ENCODE measurements at regions not wholly inside any gene's neighbourhood (a gene's known extent, or its start where the extent isn't known, plus 50 kb on each side); places are given as distances from the start of the nearest gene placed in this dataset.

DNA sequence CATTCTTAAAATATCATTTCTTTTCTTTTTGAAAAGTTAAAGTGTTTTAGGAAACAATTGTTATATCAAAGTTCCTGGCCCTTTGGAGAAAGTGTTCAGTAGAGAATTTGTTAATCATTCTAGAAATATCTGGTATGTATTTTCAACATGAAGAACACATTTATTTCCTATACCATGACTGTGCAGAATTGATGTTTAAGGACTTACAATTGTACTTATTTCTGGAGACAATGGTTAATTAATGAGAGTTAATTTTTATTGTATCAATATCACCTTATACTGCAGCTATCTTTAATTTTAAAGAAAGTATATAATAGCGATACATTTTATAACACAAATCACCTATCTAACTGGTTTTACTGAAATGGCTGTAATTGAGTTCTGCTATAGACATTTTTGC lies 95.3 kb downstream of the TEX29 start:
- H3K4me2 ChIP-seq (ENCODE audit: low read length) = no peak overlapping the region
- H3K4me3 ChIP-seq (ENCODE audit: low read length) = no peak overlapping the region
- no peaks in the 10 kb centered on the region for H3K9me3 ChIP-seq (ENCODE audit: control insufficient read depth, insufficient read depth, low read length)
- H3K27me3 ChIP-seq (ENCODE audit: control insufficient read depth, low read length) = no peaks in the 10 kb centered on the region
- no peaks in the 10 kb centered on the region for H3K9me2 ChIP-seq (replicated peaks; ENCODE audit: control insufficient read depth, low read length)
- no peaks in the 10 kb centered on the region for H3K4me1 ChIP-seq (ENCODE audit: control insufficient read depth, low read length)
- H4K20me1 ChIP-seq (ENCODE audit: control insufficient read depth, insufficient read depth, low read depth, low read length) = no peaks in the 10 kb centered on the region
- TF ChIP-seq, protein P1, sequence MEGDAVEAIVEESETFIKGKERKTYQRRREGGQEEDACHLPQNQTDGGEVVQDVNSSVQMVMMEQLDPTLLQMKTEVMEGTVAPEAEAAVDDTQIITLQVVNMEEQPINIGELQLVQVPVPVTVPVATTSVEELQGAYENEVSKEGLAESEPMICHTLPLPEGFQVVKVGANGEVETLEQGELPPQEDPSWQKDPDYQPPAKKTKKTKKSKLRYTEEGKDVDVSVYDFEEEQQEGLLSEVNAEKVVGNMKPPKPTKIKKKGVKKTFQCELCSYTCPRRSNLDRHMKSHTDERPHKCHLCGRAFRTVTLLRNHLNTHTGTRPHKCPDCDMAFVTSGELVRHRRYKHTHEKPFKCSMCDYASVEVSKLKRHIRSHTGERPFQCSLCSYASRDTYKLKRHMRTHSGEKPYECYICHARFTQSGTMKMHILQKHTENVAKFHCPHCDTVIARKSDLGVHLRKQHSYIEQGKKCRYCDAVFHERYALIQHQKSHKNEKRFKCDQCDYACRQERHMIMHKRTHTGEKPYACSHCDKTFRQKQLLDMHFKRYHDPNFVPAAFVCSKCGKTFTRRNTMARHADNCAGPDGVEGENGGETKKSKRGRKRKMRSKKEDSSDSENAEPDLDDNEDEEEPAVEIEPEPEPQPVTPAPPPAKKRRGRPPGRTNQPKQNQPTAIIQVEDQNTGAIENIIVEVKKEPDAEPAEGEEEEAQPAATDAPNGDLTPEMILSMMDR (IDR thresholded peaks at IDR 0.05; ENCODE audit: low read depth, low read length, poor library complexity, severe bottlenecking) = no peak
- no peak for TF ChIP-seq EZH2phosphoT487 (IDR thresholded peaks at IDR 0.05; ENCODE audit: borderline replicate concordance, low read length)
- H3K27ac ChIP-seq (ENCODE audit: low read depth, low read length) = no peak overlapping the region
- no peaks in the 10 kb centered on the region for H3K79me2 ChIP-seq (ENCODE audit: control insufficient read depth, low read length)
- H3K36me3 ChIP-seq (ENCODE audit: control insufficient read depth, low read length) = no peaks in the 10 kb centered on the region
- H3F3A ChIP-seq (ENCODE audit: control insufficient read depth, insufficient read depth) = no peaks in the 10 kb centered on the region

DNA sequence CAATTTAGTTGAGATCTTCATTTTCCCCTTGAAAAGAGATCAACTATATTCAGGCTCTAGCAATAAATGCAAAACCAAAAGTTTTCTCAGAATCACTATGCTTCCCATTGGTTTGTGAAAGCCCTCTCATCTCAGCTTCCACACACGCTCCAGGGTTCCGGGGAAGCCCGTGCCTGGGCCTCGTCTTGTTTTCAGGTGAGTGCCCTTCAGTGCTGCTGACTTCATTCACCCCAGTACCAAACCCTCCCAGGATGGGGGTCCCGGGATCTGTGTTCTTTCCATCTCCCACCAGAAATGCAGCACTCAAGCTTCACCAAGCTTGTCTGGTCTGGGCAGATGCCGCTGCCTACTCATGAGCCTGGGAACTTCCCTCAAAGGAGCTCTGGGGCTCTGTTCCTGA lies 97.7 kb downstream of the TEX29 start:
- no peaks in the 10 kb centered on the region for H3K9me3 ChIP-seq (ENCODE audit: control insufficient read depth, insufficient read depth, low read length)
- H3K4me2 ChIP-seq (ENCODE audit: low read length) = no peak overlapping the region
- H3K27me3 ChIP-seq (ENCODE audit: control insufficient read depth, low read length) = no peaks in the 10 kb centered on the region
- TF ChIP-seq EZH2phosphoT487 (IDR thresholded peaks at IDR 0.05; ENCODE audit: borderline replicate concordance, low read length) = no peak
- TF ChIP-seq, protein P1 (IDR thresholded peaks at IDR 0.05; ENCODE audit: low read depth, low read length, poor library complexity, severe bottlenecking) = no peak
- H3K79me2 ChIP-seq (ENCODE audit: control insufficient read depth, low read length) = no peaks in the 10 kb centered on the region
- H3K36me3 ChIP-seq (ENCODE audit: control insufficient read depth, low read length) = no peaks in the 10 kb centered on the region
- H3K4me3 ChIP-seq (ENCODE audit: low read length) = no peak overlapping the region
- H3K27ac ChIP-seq (ENCODE audit: low read depth, low read length) = no peak overlapping the region
- H3K9me2 ChIP-seq (replicated peaks; ENCODE audit: control insufficient read depth, low read length) = no peaks in the 10 kb centered on the region
- H3F3A ChIP-seq (ENCODE audit: control insufficient read depth, insufficient read depth) = no peaks in the 10 kb centered on the region
- H3K4me1 ChIP-seq (ENCODE audit: control insufficient read depth, low read length) = no peaks in the 10 kb centered on the region
- H4K20me1 ChIP-seq (ENCODE audit: control insufficient read depth, insufficient read depth, low read depth, low read length) = no peaks in the 10 kb centered on the region

DNA sequence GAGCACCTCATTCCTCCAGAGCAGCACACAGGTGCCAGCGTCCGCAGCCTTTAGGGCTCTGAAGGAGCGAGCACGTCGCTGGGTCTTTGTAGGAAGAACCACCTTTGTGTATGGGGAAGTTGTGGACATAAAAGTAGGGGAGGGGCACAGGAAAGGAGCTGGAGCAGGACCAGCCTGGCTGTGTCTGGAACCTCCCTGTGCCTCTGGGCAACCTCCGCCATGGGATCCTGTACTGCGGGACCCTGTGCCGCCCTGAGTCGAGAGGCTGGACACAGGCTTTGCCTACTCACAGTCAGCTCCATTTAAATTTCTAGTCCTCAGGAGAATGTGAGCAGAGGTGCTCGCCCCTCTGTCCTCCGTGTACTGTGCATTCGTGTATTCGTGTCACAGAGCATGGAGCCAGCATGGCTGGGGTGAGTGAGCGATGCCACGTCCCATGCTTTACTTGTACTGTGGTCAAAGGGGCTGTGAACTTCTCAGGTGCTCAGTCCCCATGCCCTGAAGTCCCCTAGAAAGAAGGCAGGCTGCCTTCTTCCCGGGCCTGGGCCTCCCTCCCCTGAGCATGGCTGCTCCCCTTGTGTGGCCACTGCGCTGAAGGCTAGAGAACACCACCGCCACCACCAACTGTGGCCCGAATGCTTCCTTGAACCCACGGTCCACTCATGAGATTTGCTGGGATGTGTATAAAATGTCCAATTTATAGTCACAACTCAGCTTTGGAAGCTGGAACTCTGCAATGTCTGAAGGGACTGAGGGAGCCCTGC lies 99.9 kb downstream of the TEX29 start:
- Histone ChIP-seq H4K20me1 (ENCODE audit: control insufficient read depth, insufficient read depth, low read depth, low read length) (no peaks in the 10 kb centered on the region), H3K27me3 (ENCODE audit: control insufficient read depth, low read length) (no peaks in the 10 kb centered on the region), H3K27ac (ENCODE audit: low read depth, low read length) (no peak overlapping the region), H3K9me3 (ENCODE audit: control insufficient read depth, insufficient read depth, low read length) (no peaks in the 10 kb centered on the region), H3K4me2 (ENCODE audit: low read length) (no peak overlapping the region), H3K9me2 (replicated peaks; ENCODE audit: control insufficient read depth, low read length) (no peaks in the 10 kb centered on the region), H3K36me3 (ENCODE audit: control insufficient read depth, low read length) (no peaks in the 10 kb centered on the region), H3K79me2 (ENCODE audit: control insufficient read depth, low read length) (no peaks in the 10 kb centered on the region), H3K4me3 (ENCODE audit: low read length) (no peak overlapping the region), H3K4me1 (ENCODE audit: control insufficient read depth, low read length) (no peaks in the 10 kb centered on the region), H3F3A (ENCODE audit: control insufficient read depth, insufficient read depth) (no peaks in the 10 kb centered on the region)
- TF ChIP-seq, protein P1 (IDR thresholded peaks at IDR 0.05; ENCODE audit: low read depth, low read length, poor library complexity, severe bottlenecking) = no peak
- no peak for TF ChIP-seq EZH2phosphoT487 (IDR thresholded peaks at IDR 0.05; ENCODE audit: borderline replicate concordance, low read length)

Data from DOHH2 (cell line).